ENCODE measurements at regions not wholly inside any gene's neighbourhood (a gene's known extent, or its start where the extent isn't known, plus 50 kb on each side); places are given as distances from the start of the nearest gene placed in this dataset.

DNA sequence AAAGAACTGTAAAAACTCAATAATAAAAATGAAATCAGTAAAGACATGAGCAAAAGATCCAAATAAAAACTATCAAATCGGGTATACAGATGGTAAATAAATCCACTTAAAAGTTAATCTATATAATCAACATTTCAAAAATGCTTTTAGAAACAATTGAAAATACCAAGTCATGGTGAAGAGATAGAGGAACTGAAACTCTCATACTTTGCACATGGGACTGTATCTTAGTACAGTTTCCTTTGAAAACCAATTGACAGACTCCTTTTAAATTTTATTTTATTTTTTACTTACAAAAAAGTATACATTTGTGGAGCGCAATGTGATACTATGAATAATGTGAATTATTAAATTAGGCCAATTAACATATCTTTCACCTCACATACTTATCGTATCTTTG, 98.6 kb upstream of the FAR2 start:
- no peaks in the 10 kb centered on the region for H3K36me3 ChIP-seq
- intact Hi-C loops (cut with DNase I) = no loop called here
- H3K27ac ChIP-seq = no peak overlapping the region
- no peaks in the 10 kb centered on the region for H3K27me3 ChIP-seq
- H3K9me3 ChIP-seq = no peaks in the 10 kb centered on the region
- no peak overlapping the region for H3K4me3 ChIP-seq
- no peak for DNase-seq (ENCODE audit: low spot score in 2 of 2)
- H3K4me1 ChIP-seq = no peaks in the 10 kb centered on the region
- TF ChIP-seq CTCF (IDR thresholded peaks at IDR 0.05) = no peak

DNA sequence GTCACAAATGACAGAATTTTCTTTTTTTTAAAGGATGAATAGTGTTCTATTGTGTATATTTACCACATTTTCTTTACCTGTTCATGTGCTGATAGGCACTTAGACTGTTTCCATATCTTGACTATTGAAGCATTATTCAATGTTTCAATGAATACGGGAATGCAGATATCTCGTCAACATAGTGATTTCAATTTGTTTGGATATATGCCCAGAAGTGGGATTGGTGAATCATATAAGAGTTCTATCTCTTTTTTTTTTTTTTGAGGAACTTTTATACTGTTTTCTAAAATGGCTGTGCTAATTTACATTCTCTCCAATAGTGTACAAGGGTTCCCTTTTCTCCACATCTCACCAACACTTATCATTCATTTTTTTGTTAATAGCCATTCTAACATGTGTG, 97.9 kb upstream of the FAR2 start:
- no peak for TF ChIP-seq CTCF (IDR thresholded peaks at IDR 0.05)
- no peak overlapping the region for H3K27ac ChIP-seq
- intact Hi-C loops (cut with DNase I) = no loop called here
- no peaks in the 10 kb centered on the region for H3K4me1 ChIP-seq
- H3K36me3 ChIP-seq = no peaks in the 10 kb centered on the region
- H3K4me3 ChIP-seq = no peak overlapping the region
- DNase-seq (ENCODE audit: low spot score in 2 of 2) = no peak
- H3K27me3 ChIP-seq = no peaks in the 10 kb centered on the region
- H3K9me3 ChIP-seq = no peaks in the 10 kb centered on the region

GRCh38 chr12:29053567-29053966, 95.5 kb upstream of the FAR2 start:
- H3K27ac ChIP-seq = no peak overlapping the region
- DNase-seq (ENCODE audit: low spot score in 2 of 2) = no peak

DNA sequence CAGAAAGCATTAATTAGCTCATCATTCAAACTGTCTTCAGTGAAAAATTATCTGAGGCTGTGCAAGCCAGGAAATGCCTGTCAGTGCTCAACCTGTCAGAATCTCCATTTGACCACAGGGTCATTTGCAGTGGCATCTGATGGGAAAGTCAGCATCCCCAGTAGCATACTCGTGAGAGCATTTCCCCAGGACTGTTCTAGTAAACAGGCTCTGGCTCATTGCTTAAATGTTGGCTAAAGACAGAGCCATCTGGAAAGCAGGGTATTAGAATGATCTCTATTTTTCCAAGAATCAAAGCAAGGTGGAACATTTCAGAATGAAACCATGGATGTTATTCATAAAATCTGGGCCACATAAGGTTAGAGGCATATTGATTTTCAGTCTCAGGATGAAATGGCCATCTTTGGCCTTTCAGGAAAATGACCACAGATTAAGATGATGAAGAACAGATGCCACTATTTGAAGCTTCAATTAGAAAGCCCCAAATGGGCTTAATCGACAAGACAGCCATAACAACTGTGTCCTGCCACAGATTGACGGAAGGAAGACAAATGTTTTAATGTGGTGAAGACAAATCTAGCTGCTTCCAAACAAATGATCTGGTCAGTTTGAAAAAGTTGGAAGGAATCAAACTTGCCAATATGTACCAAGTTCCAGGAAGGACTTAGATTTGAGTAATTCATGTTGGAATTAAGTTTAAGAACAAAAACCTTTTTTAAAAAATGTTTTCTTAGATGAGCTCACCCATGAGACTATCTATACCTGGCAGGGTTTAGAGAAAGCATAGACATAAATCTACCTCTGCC, 94.0 kb upstream of the FAR2 start:
- Histone ChIP-seq H3K27ac (no peak overlapping the region), H3K27me3 (no peaks in the 10 kb centered on the region), H3K9me3 (no peaks in the 10 kb centered on the region), H3K36me3 (no peaks in the 10 kb centered on the region), H3K4me1 (no peaks in the 10 kb centered on the region), H3K4me3 (no peak overlapping the region)
- TF ChIP-seq CTCF (IDR thresholded peaks at IDR 0.05) = no peak
- DNase-seq (ENCODE audit: low spot score in 2 of 2) = no peak
- intact Hi-C loops (cut with DNase I) = no loop called here

More at GRCh38 chr12:29053567-29053966, 95.5 kb upstream of the FAR2 start:
- Histone ChIP-seq H3K27me3 (no peaks in the 10 kb centered on the region), H3K9me3 (no peaks in the 10 kb centered on the region), H3K4me1 (no peaks in the 10 kb centered on the region), H3K36me3 (no peaks in the 10 kb centered on the region), H3K4me3 (no peak overlapping the region)
- intact Hi-C loops (cut with DNase I) = no loop called here
- TF ChIP-seq CTCF (IDR thresholded peaks at IDR 0.05) = no peak

DNA sequence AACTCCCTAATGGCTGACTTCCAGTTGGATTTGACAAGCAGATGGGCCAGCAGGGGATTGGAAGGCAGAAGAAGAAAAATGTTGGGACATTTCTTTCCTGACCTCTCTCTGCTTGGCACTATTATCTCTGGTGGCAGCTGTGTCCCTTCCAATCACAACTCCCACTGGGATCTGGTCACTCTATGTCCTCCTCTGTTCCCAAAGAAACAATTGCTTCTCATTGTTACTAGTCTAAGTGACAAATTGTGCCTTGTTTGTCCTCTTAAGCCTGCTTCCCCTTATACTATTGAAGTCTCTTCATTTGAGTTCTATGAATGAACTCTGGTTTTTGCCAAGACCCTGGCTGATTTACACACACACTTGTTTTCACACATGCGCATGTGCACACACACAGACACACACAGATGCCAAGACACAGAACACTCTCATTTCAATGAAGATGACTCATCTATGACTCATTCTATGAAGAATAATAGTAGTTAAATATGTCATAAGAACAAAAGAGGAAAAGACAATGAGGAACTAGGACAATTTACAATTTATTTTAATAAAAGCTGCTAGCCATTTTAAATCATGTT, 83.0 kb upstream of the FAR2 start:
- no peaks in the 10 kb centered on the region for H3K9me3 ChIP-seq
- intact Hi-C loops (cut with DNase I) = no loop called here
- H3K27ac ChIP-seq = no peak overlapping the region
- no peaks in the 10 kb centered on the region for H3K27me3 ChIP-seq
- no peak overlapping the region for H3K4me3 ChIP-seq
- H3K4me1 ChIP-seq = no peaks in the 10 kb centered on the region
- H3K36me3 ChIP-seq = no peaks in the 10 kb centered on the region
- peak in 1 of 2 donors; percentile 62 for DNase-seq (ENCODE audit: low spot score in 2 of 2)
- TF ChIP-seq CTCF (IDR thresholded peaks at IDR 0.05) = no peak

Measured in ascending aorta (tissue), 2 donors.